ENCODE measurements at regions not wholly inside any gene's neighbourhood (a gene's known extent, or its start where the extent isn't known, plus 50 kb on each side); places are given as distances from the start of the nearest gene placed in this dataset.

- DNase-seq (ENCODE audit: low read depth), result no peak
Measured at GRCh38 chr4:38601244-38601915, 62.6 kb upstream of the KLF3 start.

- DNase-seq (ENCODE audit: low read depth), result no peak
Measured at GRCh38 chr4:38601916-38602291, 62.1 kb upstream of the KLF3 start.

GRCh38 chr4:38603652-38604051 is 60.3 kb upstream of the KLF3 start:
- DNase-seq (ENCODE audit: low read depth), result no peak

- DNase-seq (ENCODE audit: low read depth), result no peak
Measured at GRCh38 chr4:38605181-38605752, 58.7 kb upstream of the KLF3 start.

GRCh38 chr4:38605753-38606586 is 58.0 kb upstream of the KLF3 start:
- no peak for DNase-seq (ENCODE audit: low read depth)

GRCh38 chr4:38606587-38606905 is 57.5 kb upstream of the KLF3 start:
- DNase-seq (ENCODE audit: low read depth), result no peak

GRCh38 chr4:38609614-38610013 is 54.4 kb upstream of the KLF3 start:
- no peak for DNase-seq (ENCODE audit: low read depth)

GRCh38 chr4:38610521-38610920 is 53.5 kb upstream of the KLF3 start:
- no peak for DNase-seq (ENCODE audit: low read depth)

- DNase-seq (ENCODE audit: low read depth), result no peak
Measured at GRCh38 chr4:38610966-38611431, 53.0 kb upstream of the KLF3 start.

GRCh38 chr4:38611676-38612075 is 52.3 kb upstream of the KLF3 start:
- DNase-seq (ENCODE audit: low read depth), result no peak

GRCh38 chr4:38612646-38613414 is 51.2 kb upstream of the KLF3 start:
- DNase-seq (ENCODE audit: low read depth), result no peak

Measured in stimulated activated CD8-positive, alpha-beta memory T cell treated with anti-CD3 and anti-CD28 coated beads, Interleukin-15, amount 100 ng/mL, for 24 hours (primary cell).